ENCODE measurements at regions not wholly inside any gene's neighbourhood (a gene's known extent, or its start where the extent isn't known, plus 50 kb on each side); places are given as distances from the start of the nearest gene placed in this dataset.

GRCh38 chr1:168482106-168482505 is 61.7 kb downstream of the XCL2 start:
- no peak for TF ChIP-seq CTCF (IDR thresholded peaks at IDR 0.05; ENCODE audit: unreplicated experiment)
- no peak overlapping the region for H3K4me3 Mint-ChIP-seq
- peaks cover 37% of the 10 kb centered on the region for H3K4me1 Mint-ChIP-seq
- peak overlapping the region; percentile 21 for H3K27ac Mint-ChIP-seq
- peaks cover 8% of the 10 kb centered on the region for H3K9me3 Mint-ChIP-seq
- H3K27me3 Mint-ChIP-seq (ENCODE audit: low read depth), result no peaks in the 10 kb centered on the region
- no peak for DNase-seq (ENCODE audit: low spot score in 2 of 2, unreplicated experiment in 2 of 2)
- H3K36me3 Mint-ChIP-seq, result peaks cover 3% of the 10 kb centered on the region

- no peak for TF ChIP-seq CTCF (IDR thresholded peaks at IDR 0.05; ENCODE audit: unreplicated experiment)
- Mint-ChIP-seq H3K27me3 (ENCODE audit: low read depth) (no peaks in the 10 kb centered on the region), H3K4me1 (peaks cover 38% of the 10 kb centered on the region), H3K36me3 (peaks cover 3% of the 10 kb centered on the region), H3K9me3 (peaks cover 8% of the 10 kb centered on the region), H3K4me3 (no peak overlapping the region), H3K27ac (no peak overlapping the region)
- no peak for DNase-seq (ENCODE audit: low spot score in 2 of 2, unreplicated experiment in 2 of 2)
Measured at GRCh38 chr1:168481586-168481985, 62.2 kb downstream of the XCL2 start.

GRCh38 chr1:168480997-168481396 is 62.8 kb downstream of the XCL2 start:
- Mint-ChIP-seq H3K27me3 (ENCODE audit: low read depth) (no peaks in the 10 kb centered on the region), H3K27ac (peak overlapping the region; percentile 24), H3K36me3 (no peaks in the 10 kb centered on the region), H3K4me1 (peaks cover 39% of the 10 kb centered on the region), H3K4me3 (no peak overlapping the region), H3K9me3 (peaks cover 3% of the 10 kb centered on the region)
- no peak for TF ChIP-seq CTCF (IDR thresholded peaks at IDR 0.05; ENCODE audit: unreplicated experiment)
- DNase-seq (ENCODE audit: low spot score in 2 of 2, unreplicated experiment in 2 of 2), result no peak

- Mint-ChIP-seq H3K4me1 (peaks cover 21% of the 10 kb centered on the region), H3K4me3 (no peak overlapping the region), H3K27ac (no peak overlapping the region), H3K27me3 (ENCODE audit: low read depth) (no peaks in the 10 kb centered on the region), H3K36me3 (peaks cover 5% of the 10 kb centered on the region), H3K9me3 (peaks cover 21% of the 10 kb centered on the region)
- DNase-seq (ENCODE audit: low spot score in 2 of 2, unreplicated experiment in 2 of 2), result no peak
- no peak for TF ChIP-seq CTCF (IDR thresholded peaks at IDR 0.05; ENCODE audit: unreplicated experiment)
Measured at GRCh38 chr1:168477792-168478191, 66.0 kb downstream of the XCL2 start.

GRCh38 chr1:168476588-168477385 is 67.0 kb downstream of the XCL2 start:
- no peak for DNase-seq (ENCODE audit: low spot score in 2 of 2, unreplicated experiment in 2 of 2)
- H3K36me3 Mint-ChIP-seq, result peaks cover 5% of the 10 kb centered on the region
- no peak overlapping the region for H3K4me3 Mint-ChIP-seq
- H3K27ac Mint-ChIP-seq, result no peak overlapping the region
- H3K27me3 Mint-ChIP-seq (ENCODE audit: low read depth), result no peaks in the 10 kb centered on the region
- H3K4me1 Mint-ChIP-seq, result peaks cover 13% of the 10 kb centered on the region
- no peak for TF ChIP-seq CTCF (IDR thresholded peaks at IDR 0.05; ENCODE audit: unreplicated experiment)
- H3K9me3 Mint-ChIP-seq, result peaks cover 23% of the 10 kb centered on the region

Data from mesothelial cell of epicardium (in vitro differentiated cells).